ENCODE measurements at regions not wholly inside any gene's neighbourhood (a gene's known extent, or its start where the extent isn't known, plus 50 kb on each side); places are given as distances from the start of the nearest gene placed in this dataset.

DNA sequence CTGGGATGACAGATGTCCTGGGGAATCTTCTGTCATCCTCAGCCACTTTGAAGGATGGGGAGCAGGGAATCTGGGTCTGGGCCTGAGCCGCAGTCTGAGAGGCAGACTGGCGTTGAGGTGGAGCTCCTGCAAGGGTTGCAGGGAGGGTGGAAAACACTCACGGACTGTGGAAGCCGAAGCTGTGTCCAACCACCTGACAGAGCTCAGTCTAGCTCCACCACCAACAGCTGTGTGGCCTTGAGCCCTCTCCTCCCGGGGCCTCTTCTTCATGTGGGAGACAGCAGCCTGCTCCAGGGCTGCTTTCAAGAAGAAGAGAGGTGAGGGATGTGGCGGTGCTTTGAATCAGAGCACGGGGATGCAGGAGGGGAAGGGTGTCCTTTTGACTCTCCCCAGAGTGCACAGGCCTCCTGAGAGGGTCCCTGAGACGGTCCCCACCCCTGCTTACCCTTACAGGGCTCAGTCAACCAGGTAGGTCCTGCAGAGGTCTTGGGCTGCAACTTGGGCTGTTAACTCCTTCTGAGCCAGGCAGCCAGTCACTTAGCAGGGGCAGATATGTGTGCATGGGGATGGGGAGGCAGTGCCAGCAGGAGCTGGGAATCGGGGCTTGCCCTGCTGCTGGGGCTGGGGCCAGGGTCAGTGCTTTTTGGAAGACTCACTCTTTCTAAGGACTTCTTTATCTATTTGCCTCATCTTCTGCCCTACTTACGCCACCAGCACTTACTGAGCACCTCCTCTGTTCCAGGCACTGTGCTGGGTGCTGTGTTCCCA is 216.3 kb downstream of the PTPRU start:
- H3K4me3 Mint-ChIP-seq, result no peak overlapping the region
- no peaks in the 10 kb centered on the region for H3K9me3 Mint-ChIP-seq
- H3K27ac Mint-ChIP-seq, result no peak overlapping the region
- no peak for DNase-seq
- ATAC-seq (replicated peaks in 1 of 2), result no peak
- H3K27me3 Mint-ChIP-seq (ENCODE audit: low read depth), result no peaks in the 10 kb centered on the region
- no peaks in the 10 kb centered on the region for H3K4me1 Mint-ChIP-seq (ENCODE audit: low read depth)
- no peaks in the 10 kb centered on the region for H3K36me3 Mint-ChIP-seq (ENCODE audit: insufficient read depth in 2 of 2)

DNA sequence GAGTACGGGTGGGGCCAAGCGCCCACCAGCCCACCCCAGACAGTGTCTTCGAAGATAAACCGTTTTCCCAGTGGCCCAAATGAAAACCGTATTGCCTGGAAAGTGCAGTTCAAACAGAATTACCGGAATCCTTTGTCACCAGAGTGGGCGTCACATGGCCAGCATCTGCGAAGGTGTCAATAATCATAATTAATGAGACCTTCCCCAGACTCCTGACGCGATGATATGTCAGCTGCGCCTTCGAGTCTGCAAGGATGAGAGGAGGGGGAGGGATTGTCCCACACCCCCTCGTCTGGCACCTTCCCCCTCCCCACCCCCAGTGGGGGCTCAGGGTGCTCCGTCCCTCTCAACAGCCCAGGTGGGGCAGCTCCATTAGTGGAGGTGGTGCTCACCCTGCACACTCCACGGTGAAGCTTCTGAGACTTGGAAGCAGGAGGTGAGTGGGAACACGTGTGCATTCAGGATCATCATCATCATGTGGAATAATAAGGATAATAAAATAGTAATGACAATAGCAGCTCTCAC is 215.1 kb downstream of the PTPRU start:
- Mint-ChIP-seq H3K36me3 (ENCODE audit: insufficient read depth in 2 of 2) (no peaks in the 10 kb centered on the region), H3K27ac (no peak overlapping the region), H3K9me3 (no peaks in the 10 kb centered on the region), H3K4me1 (ENCODE audit: low read depth) (no peaks in the 10 kb centered on the region), H3K4me3 (no peak overlapping the region), H3K27me3 (ENCODE audit: low read depth) (no peaks in the 10 kb centered on the region)
- ATAC-seq (replicated peaks in 1 of 2), result no peak
- no peak for DNase-seq

DNA sequence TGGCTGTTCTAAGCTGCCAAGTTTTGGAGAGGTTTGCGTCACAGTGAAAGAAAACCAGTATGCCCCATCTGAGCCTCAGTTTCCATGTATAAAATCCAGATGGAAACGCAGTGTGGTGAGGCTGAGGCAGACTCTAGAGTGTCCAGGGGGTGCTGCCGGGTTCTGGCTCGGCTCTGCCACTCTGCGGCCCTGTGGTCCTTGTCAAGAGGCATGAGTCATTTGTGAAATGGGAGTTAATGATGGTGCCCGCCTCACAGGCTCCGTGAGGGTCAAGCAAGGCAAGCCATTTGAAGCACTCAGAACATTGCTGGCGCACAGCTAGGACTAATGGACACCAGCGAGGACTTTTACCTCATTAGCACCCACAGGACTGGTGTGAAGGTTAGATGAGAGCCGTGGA is 214.3 kb downstream of the PTPRU start:
- ATAC-seq (replicated peaks in 1 of 2), result no peak
- Mint-ChIP-seq H3K27ac (no peak overlapping the region), H3K36me3 (ENCODE audit: insufficient read depth in 2 of 2) (no peaks in the 10 kb centered on the region), H3K4me1 (ENCODE audit: low read depth) (no peaks in the 10 kb centered on the region), H3K9me3 (no peaks in the 10 kb centered on the region), H3K4me3 (no peak overlapping the region), H3K27me3 (ENCODE audit: low read depth) (no peaks in the 10 kb centered on the region)
- no peak for DNase-seq

DNA sequence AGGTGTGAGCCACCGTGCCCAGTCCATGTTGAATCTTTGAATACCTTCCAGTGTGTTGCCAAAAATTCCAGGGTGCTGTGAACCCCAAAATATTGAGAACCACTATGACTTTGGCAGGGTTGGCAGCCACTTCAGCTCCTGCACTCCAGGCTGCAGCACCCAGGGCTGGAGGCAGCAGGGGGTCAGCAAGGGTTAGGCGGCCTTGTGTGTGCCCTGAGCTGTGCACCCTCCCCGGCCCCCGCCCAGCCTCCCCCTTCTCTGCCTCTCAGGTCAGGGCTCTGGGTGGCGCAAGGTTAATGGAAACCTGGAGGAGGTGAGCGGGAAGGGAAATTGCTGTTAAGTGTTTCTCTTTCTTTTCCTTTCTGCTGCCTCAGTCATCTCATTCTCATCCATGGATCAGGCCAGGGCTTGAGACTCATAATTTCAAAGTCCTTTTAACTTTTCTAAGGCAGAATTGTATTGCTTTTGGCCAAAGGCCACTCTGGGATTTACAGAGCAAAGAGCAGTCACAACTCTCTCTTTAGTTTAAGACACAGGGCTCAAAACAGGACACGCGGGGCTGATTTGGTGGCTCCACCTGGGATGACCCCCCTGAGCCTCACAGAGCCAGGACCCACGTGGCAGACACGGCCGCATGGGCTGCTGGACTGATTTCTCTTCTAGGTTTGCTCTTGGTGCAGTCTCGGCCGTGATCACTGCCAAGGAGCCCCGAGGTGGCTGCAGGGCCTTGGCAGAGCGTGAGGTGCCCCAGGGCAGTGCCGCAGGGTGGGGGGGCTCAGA is 212.3 kb downstream of the PTPRU start:
- no peaks in the 10 kb centered on the region for H3K9me3 Mint-ChIP-seq
- peaks cover 8% of the 10 kb centered on the region for H3K27me3 Mint-ChIP-seq (ENCODE audit: low read depth)
- no peaks in the 10 kb centered on the region for H3K36me3 Mint-ChIP-seq (ENCODE audit: insufficient read depth in 2 of 2)
- no peak overlapping the region for H3K4me3 Mint-ChIP-seq
- H3K27ac Mint-ChIP-seq, result no peak overlapping the region
- DNase-seq, result no peak
- H3K4me1 Mint-ChIP-seq (ENCODE audit: low read depth), result no peaks in the 10 kb centered on the region
- no peak for ATAC-seq (replicated peaks in 1 of 2)

DNA sequence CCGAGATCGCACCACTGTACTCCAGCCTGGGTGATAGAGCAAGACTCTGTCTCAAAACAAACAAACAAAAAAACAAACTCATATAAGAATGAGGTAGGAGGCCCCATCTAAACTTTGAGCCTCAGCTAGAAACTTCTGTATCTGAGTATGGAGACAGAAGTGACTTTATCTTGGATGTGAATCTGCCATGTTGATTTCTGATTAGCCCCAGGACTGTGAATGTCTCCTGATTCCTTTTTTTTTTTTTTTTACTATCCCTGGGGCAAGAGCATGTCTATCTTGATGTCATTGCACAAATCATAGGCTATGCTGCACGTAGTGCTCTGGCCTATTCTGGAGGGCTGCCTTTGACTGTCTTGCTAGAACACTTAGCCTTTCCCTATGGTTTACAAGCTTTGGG is 211.0 kb downstream of the PTPRU start:
- DNase-seq (no peak), ATAC-seq (replicated peaks in 1 of 2) (no peak)
- Mint-ChIP-seq H3K4me1 (ENCODE audit: low read depth) (no peaks in the 10 kb centered on the region), H3K4me3 (no peak overlapping the region), H3K27me3 (ENCODE audit: low read depth) (peaks cover 10% of the 10 kb centered on the region), H3K27ac (no peak overlapping the region), H3K36me3 (ENCODE audit: insufficient read depth in 2 of 2) (no peaks in the 10 kb centered on the region), H3K9me3 (no peaks in the 10 kb centered on the region)

DNA sequence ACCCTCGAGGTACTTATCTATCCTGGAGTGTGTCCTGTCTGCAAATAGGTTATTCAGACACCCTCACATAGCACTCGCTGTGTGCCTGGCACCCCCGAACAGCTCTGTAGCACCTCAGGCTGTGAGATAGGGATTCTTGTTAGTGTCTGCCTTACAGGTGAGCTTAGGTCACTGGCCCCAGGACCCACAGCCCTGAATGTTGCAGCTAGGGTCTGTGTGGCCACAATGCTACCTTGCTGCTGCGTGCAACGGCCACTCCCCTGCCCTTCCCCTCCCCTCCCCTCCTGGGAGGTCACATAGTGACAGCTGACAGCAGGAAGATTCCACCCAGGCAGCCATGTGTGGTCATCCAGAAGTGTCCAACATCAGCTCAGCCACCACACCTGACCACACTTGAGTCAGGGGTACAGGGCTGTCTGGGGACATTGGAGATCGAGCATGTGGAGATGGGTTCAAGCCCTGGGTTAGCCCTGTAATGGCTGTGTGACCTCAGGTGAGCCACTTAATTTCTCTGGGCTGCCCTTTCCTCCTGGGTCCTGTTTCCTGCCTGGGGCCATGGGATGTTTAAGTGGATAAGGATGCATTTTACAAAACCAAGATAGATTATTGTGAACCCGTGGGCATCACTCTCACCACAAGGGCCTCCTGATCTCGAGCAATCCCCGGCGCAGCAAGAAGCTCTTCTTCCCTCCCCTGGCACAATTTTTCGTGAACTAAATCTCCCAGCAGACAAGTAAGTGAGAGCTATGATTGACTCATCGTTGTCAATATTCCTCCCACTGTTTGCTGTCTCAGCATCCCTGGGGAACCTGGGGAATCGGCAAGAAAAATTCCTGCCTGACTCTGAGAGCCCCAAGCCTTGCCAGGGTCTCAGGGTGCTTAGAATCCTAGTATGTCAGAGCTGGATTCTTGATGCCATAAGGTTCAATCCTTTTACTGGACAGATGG is 208.7 kb downstream of the PTPRU start:
- ATAC-seq (replicated peaks in 1 of 2), result no peak
- H3K4me3 Mint-ChIP-seq, result no peak overlapping the region
- H3K4me1 Mint-ChIP-seq (ENCODE audit: low read depth), result no peaks in the 10 kb centered on the region
- no peaks in the 10 kb centered on the region for H3K9me3 Mint-ChIP-seq
- H3K27ac Mint-ChIP-seq, result no peak overlapping the region
- no peak for DNase-seq
- H3K36me3 Mint-ChIP-seq (ENCODE audit: insufficient read depth in 2 of 2), result no peaks in the 10 kb centered on the region
- H3K27me3 Mint-ChIP-seq (ENCODE audit: low read depth), result peaks cover 10% of the 10 kb centered on the region

DNA sequence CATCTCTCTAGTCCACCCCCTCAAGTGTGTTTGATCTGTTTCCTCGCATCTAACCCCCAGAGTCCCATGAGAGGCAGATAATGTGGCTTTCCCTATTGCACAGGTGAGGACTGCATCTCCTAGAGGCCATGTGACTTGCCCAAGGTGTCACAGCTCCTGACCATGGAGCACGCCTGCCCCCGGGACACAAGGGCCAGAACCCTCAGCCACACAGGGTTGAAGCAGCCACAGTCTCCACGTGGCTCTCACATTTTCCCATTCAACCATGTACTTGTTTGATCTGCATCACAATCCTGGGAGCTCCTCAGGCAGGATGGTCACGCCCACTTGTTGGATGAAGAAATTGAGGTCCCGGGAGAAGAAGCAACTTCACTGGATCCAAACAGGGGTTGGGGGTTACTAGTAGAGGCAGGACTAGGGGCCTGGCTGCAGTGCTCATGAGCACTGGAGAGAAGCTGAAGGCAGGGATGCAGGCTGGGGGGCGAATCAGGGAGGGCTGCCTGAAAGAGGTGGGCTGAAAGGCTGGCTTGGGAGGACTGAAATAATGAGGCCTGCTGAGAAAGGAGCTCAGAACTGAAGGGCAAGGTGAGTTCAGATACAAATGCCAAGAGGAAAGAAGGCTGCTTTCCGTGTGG is 207.9 kb downstream of the PTPRU start:
- Mint-ChIP-seq H3K27ac (no peak overlapping the region), H3K4me3 (no peak overlapping the region), H3K27me3 (ENCODE audit: low read depth) (peaks cover 16% of the 10 kb centered on the region), H3K36me3 (ENCODE audit: insufficient read depth in 2 of 2) (no peaks in the 10 kb centered on the region), H3K4me1 (ENCODE audit: low read depth) (no peaks in the 10 kb centered on the region), H3K9me3 (no peaks in the 10 kb centered on the region)
- no peak for DNase-seq
- ATAC-seq (replicated peaks in 1 of 2), result no peak

DNA sequence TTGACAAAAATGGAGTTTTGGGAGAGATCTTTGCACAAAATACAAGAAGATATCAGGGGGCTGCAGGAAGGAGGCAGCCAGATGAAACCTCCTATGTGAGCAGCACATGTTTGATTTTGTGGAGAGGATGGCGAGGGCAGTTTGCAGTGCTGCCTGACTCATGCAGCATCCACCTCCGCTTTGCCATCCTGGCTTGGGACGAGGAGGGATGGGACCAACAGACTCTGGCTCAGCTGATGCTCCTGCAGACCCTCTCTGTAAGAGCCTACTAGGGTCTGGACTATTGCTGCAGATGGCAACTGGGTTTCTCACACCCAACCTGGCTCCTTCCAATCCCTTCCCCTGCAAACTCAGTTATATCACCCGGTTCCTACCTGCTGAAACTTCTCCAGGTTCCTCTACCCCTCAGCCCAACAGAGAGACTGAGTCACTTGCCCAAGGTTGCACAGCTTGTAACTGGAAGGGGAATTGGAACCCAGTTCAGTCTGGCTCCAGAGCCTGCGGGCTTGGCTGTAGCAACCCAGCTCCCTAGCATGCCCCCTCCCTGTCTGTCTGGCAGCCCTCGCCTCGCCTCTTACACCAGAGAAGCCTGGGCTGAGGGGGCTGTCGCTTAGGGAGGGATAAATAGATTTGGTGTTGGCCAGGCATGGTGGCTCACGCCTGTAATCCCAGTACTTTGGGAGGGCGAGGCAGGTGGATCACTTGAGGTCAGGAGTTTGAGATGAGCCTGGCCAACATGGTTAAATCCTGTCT is 205.8 kb downstream of the PTPRU start:
- Mint-ChIP-seq H3K27ac (no peak overlapping the region), H3K9me3 (no peaks in the 10 kb centered on the region), H3K36me3 (ENCODE audit: insufficient read depth in 2 of 2) (no peaks in the 10 kb centered on the region), H3K4me3 (no peak overlapping the region), H3K4me1 (ENCODE audit: low read depth) (no peaks in the 10 kb centered on the region), H3K27me3 (ENCODE audit: low read depth) (peaks cover 21% of the 10 kb centered on the region)
- DNase-seq (no peak), ATAC-seq (replicated peaks in 1 of 2) (no peak)

DNA sequence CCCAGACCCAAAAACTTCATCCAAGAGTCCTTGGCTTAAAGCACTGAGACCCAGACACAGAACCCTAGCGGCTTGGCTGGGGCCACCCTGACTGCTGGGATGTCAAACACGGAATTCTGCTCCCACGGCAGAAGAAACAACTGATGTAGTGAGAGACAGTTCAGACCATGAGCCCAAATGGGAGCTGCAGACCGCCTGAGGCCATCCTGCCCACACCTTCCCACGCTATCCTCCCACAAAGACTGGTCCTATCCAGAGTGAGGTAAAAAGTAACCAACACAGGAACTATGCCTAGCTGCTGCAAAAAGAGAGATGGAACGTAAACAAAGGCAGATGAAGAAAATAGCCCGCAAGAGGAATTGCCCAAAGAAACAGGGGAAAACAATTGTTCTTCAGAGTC is 203.3 kb downstream of the PTPRU start:
- Mint-ChIP-seq H3K27me3 (ENCODE audit: low read depth) (peaks cover 21% of the 10 kb centered on the region), H3K36me3 (ENCODE audit: insufficient read depth in 2 of 2) (no peaks in the 10 kb centered on the region), H3K4me1 (ENCODE audit: low read depth) (no peaks in the 10 kb centered on the region), H3K4me3 (no peak overlapping the region), H3K27ac (no peak overlapping the region), H3K9me3 (no peaks in the 10 kb centered on the region)
- no peak for ATAC-seq (replicated peaks in 1 of 2)
- no peak for DNase-seq

DNA sequence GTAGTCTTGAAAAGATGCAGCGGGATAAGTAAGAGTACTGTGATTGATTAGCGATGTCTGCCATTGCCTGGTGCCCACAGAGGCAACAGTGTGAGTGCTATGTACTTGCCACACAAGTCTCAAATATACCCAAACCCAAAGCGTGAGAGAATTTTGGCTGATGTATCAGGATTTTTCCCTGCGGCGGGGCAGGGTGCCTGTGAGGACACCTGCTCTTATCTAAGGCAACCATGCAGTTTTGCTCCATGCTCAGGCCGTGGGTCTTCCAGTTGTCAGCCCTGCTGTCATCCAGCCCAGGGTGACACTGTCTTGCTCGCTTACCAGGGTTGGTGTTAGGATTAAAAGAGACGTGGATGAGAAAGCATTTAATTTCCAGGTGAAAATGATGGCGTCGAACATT is 202.7 kb downstream of the PTPRU start:
- Mint-ChIP-seq H3K27me3 (ENCODE audit: low read depth) (peaks cover 16% of the 10 kb centered on the region), H3K9me3 (no peaks in the 10 kb centered on the region), H3K36me3 (ENCODE audit: insufficient read depth in 2 of 2) (no peaks in the 10 kb centered on the region), H3K4me1 (ENCODE audit: low read depth) (no peaks in the 10 kb centered on the region), H3K27ac (no peak overlapping the region), H3K4me3 (no peak overlapping the region)
- ATAC-seq (replicated peaks in 1 of 2) (no peak), DNase-seq (no peak)

DNA sequence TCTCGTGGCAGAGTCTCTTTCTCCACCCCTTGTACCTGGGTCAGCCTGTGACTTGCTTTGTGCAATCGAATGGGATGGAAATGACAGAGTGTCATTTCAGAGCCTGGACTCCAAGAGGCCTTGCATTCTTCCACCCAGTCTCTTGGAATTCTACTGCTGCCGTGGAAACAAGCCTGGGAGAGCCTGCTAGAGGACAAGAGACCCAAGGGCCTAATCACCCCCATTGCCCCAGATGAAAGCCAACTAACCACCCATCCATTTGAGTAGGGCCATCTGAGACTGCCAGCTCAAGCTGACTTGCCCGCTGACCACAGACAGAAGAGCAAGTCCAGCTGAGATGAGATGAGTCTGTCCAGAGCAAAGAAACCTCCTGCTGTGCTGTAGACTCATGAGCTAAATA is 201.6 kb downstream of the PTPRU start:
- Mint-ChIP-seq H3K27ac (no peak overlapping the region), H3K4me3 (no peak overlapping the region), H3K36me3 (ENCODE audit: insufficient read depth in 2 of 2) (no peaks in the 10 kb centered on the region), H3K27me3 (ENCODE audit: low read depth) (peaks cover 11% of the 10 kb centered on the region), H3K4me1 (ENCODE audit: low read depth) (no peaks in the 10 kb centered on the region), H3K9me3 (no peaks in the 10 kb centered on the region)
- DNase-seq (no peak), ATAC-seq (replicated peaks in 1 of 2) (no peak)

DNA sequence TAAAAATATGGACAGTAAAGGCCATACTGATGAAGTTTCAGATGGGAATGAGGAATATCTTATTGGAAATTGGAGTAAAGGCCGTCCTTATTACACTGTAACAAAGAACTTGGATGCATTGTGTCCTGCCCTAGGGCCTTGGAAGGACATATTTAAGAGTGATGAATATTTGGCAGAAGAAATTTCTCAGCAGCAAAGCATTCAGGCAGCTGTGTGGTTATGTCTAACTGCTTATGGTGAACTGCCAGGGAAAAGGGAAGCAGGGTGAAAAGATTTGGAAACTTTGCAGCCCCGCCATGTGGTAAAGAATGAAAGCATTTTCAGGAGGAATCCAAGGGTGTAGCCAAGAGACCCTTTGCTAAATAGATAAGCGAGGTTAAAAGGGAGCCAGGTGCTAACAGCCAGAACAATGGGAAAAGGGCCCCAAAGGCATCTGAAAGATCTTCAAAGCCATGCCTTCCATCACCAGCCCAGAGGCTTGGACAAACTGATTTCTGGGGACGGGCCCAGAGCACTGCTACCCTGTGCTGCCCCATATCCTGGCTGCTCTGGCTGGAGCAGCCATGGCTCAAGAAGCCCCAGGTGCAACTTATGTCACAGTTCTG is 200.0 kb downstream of the PTPRU start:
- Mint-ChIP-seq H3K27me3 (ENCODE audit: low read depth) (peaks cover 11% of the 10 kb centered on the region), H3K9me3 (peaks cover 2 to 4% of the 10 kb centered on the region in 2 donors), H3K27ac (no peak overlapping the region), H3K36me3 (ENCODE audit: insufficient read depth in 2 of 2) (peaks cover 1 to 2% of the 10 kb centered on the region in 2 donors), H3K4me3 (no peak overlapping the region), H3K4me1 (ENCODE audit: low read depth) (no peaks in the 10 kb centered on the region)
- DNase-seq, result no peak
- no peak for ATAC-seq (replicated peaks in 1 of 2)

All from activated T-cell treated with anti-CD3 and anti-CD28 coated beads, Interleukin-2, amount 50 U/mL, for 72 hours (primary cell).